ENCODE measurements at regions not wholly inside any gene's neighbourhood (a gene's known extent, or its start where the extent isn't known, plus 50 kb on each side); places are given as distances from the start of the nearest gene placed in this dataset.

DNA sequence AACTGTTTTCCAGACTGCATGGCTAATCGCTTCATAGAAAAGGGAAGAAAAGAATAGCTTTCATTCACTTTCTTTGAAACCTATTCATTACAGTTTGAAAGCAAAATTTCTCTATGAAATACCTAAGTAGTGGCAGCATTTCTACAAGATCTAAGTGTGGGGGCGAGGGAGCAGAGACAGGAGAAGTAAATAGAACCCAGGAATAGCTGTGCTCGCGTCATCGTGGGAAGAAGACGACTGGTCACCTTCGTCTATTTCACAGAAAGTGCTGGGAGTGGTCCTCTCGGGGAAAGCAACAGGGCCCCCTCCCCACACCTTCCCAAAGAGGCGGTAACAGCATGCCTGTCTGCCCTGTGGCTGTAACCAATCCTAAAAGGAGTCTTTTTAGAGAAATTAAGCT, 169.9 kb upstream of the NOCT start:
- CTCF ChIA-PET, result interaction anchor here (1.5 kb wide), 1 partner anchor 25 kb away, joined by 6 read pairs; no protein-coding TSS in a partner anchor
- no peak overlapping the region for H3K27ac Mint-ChIP-seq
- no peak overlapping the region for H3K4me3 Mint-ChIP-seq
- POLR2A ChIA-PET, result no interaction called here
- no peaks in the 10 kb centered on the region for H3K4me1 Mint-ChIP-seq
- no peaks in the 10 kb centered on the region for H3K36me3 Mint-ChIP-seq (ENCODE audit: low read depth)
- intact Hi-C loops (cut with DNase I, micrococcal nuclease), result no loop called here
- ATAC-seq, result no peak
- H3K27me3 Mint-ChIP-seq, result peaks cover 15% of the 10 kb centered on the region
- no peak for DNase-seq
- no peaks in the 10 kb centered on the region for H3K9me3 Mint-ChIP-seq (ENCODE audit: low read depth)

DNA sequence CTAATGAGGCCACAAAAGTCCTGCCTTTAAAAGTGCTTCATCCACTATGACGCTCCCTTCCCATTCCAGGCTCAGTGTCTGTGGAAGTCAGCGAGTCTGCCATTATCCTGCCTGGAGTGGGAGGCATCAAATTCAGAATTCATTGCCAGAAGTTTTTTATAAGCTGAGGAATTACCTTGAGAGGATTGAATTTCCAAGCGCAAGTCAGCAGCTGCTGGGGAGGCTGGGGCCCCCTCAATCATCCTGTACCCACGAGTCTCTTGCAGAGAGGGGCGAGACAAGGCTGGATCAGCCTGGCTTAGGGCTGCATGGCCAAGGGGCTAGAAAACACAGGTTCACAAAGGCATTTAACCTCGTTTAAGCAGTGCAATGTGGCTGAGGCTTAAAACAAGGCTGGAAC, 170.5 kb upstream of the NOCT start:
- CTCF ChIA-PET, result interaction anchor here (1.5 kb wide), 1 partner anchor 26 kb away, joined by 6 read pairs; no protein-coding TSS in a partner anchor
- Mint-ChIP-seq H3K4me1 (no peaks in the 10 kb centered on the region), H3K27ac (no peak overlapping the region)

DNA sequence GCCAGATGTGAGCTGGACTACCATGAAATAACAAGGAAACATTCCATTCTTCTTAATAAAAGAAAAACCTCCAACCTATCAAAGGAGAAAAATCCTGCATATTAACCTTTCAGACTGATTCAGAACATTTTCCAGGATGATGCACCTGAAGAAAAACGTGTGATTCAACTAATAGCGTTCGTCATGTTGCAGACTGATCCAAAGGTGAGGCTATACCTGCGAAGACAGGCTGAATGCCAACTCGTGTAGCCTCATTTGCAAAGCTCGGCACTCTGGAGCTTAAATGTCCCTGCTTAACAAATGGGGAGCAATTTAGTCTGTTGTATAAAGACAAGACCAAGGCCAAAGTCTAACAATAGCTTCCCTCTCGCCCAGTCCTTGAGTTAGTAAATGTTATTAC, 172.0 kb upstream of the NOCT start:
- CTCF ChIA-PET, result interaction anchor here (1.2 kb wide), 1 partner anchor 28 kb away, joined by 5 read pairs; no protein-coding TSS in a partner anchor

More for the DNA sequence above, 170.5 kb upstream of the NOCT start:
- H3K27me3 Mint-ChIP-seq, result peaks cover 18% of the 10 kb centered on the region
- H3K36me3 Mint-ChIP-seq (ENCODE audit: low read depth), result no peaks in the 10 kb centered on the region
- POLR2A ChIA-PET, result no interaction called here
- no peak for ATAC-seq
- no peak overlapping the region for H3K4me3 Mint-ChIP-seq
- H3K9me3 Mint-ChIP-seq (ENCODE audit: low read depth), result no peaks in the 10 kb centered on the region
- no peak for DNase-seq
- intact Hi-C loops (cut with DNase I, micrococcal nuclease), result no loop called here

DNA sequence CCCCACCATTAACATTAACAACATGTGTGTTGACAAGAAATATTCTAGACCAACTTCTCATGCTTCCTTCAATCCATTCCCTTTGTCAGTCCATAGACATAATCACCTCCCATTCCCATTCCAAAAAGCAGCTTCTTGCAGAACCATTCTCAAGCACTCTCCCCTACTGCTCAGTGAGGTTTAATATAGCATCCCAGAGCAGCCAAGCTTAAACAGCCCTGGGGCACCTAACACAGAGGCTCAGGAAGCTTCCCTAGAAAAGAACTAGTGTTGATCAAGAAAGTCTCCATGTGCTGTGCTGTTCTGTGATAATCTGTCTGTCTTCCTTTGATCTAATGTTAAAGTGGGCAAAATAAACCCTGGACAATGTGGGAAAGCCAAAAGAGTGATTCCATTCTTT, 174.2 kb upstream of the NOCT start:
- DNase-seq (no peak), ATAC-seq (no peak)
- Mint-ChIP-seq H3K27me3 (peaks cover 19% of the 10 kb centered on the region), H3K27ac (no peak overlapping the region), H3K36me3 (ENCODE audit: low read depth) (no peaks in the 10 kb centered on the region), H3K9me3 (ENCODE audit: low read depth) (no peaks in the 10 kb centered on the region), H3K4me1 (no peaks in the 10 kb centered on the region), H3K4me3 (no peak overlapping the region)
- intact Hi-C loops (cut with DNase I, micrococcal nuclease), result no loop called here
- ChIA-PET POLR2A (no interaction called here), CTCF (no interaction called here)

More for the DNA sequence above, 172.0 kb upstream of the NOCT start:
- Mint-ChIP-seq H3K27me3 (peaks cover 18% of the 10 kb centered on the region), H3K36me3 (ENCODE audit: low read depth) (no peaks in the 10 kb centered on the region), H3K4me3 (no peak overlapping the region), H3K9me3 (ENCODE audit: low read depth) (no peaks in the 10 kb centered on the region), H3K27ac (no peak overlapping the region), H3K4me1 (no peaks in the 10 kb centered on the region)
- ATAC-seq (no peak), DNase-seq (no peak)
- intact Hi-C loops (cut with DNase I, micrococcal nuclease), result no loop called here
- POLR2A ChIA-PET, result no interaction called here

DNA sequence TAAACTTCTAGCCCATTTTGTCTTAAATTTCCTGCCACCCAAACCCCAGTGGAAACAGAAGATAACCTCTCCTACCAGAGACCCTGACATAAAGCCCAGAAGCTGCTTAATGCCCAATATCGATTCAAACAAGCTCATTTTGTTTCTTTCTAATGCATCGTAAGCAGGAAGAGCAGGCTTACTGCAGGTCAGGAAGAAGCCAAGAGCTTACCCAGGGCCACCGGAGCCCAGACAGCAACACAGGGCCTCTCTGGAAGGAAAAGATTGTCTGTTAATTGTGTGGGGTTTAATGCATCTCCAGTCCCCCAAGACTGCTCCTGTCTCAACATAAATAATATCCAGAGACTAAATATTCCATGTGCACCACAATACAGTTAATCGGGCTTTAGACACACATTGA, 177.3 kb upstream of the NOCT start:
- intact Hi-C loops (cut with DNase I, micrococcal nuclease), result no loop called here
- no peak overlapping the region for H3K4me3 Mint-ChIP-seq
- no peaks in the 10 kb centered on the region for H3K36me3 Mint-ChIP-seq (ENCODE audit: low read depth)
- DNase-seq, result no peak
- ChIA-PET POLR2A (no interaction called here), CTCF (interaction anchor here (0.7 kb wide), 1 partner anchor 17 kb away, joined by 3 read pairs; no protein-coding TSS in a partner anchor)
- peaks cover 17% of the 10 kb centered on the region for H3K27me3 Mint-ChIP-seq
- no peak overlapping the region for H3K27ac Mint-ChIP-seq
- peaks cover 2% of the 10 kb centered on the region for H3K4me1 Mint-ChIP-seq
- ATAC-seq, result no peak
- no peaks in the 10 kb centered on the region for H3K9me3 Mint-ChIP-seq (ENCODE audit: low read depth)

DNA sequence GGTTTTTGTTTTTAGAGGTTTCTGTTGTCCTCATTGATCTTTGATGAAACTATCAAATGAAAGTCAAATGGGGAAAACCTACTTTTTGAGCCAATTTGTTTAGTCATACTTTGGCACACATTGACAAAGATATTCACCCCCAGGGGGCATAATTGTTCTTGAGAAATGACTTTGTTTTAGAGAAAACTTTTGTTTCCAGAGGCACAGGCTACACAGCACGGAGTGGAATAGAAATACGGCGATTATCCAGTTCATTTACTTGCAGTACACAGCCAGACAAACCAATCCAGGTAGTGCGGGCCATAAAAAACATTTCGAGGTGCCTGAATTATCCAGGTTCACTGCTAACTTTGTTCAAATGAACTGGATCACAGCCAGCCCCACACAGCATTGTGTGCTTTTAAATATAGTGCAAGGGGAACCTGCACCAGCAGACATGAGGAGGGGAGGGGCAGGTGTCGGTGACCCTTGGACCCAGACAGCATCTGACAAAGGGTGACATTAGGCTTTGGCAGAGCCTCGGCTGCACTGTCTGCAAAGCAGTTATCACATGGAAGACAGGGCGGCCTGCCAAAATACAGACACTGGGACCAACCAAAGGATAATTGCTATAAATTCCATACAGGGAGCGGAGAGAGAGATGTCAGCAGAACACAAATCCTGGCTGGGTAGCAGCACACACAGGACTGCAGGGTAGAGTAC, 179.6 kb upstream of the NOCT start:
- no peak overlapping the region for H3K4me3 Mint-ChIP-seq
- POLR2A ChIA-PET, result no interaction called here

DNA sequence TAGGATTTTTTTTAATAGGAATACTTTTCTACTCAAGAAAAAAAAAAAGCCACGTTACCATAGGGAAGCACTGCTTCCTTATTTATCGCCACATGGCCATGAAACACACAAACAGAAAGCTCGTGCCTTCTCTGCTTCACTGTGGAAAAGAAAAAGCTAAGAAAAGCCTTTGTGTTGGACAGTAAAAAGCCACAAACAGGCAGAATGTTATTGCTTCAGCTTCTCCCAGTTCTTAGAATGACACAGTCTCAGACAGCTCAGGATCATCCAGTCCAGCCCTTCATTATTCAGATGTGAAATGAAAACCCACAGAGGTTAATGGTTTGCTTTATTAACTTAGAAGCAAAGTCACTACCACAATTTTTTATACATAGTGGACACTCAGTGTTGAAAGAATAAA, 181.6 kb upstream of the NOCT start:
- Mint-ChIP-seq H3K4me3 (no peak overlapping the region), H3K4me1 (peaks cover 8% of the 10 kb centered on the region), H3K27me3 (peaks cover 6% of the 10 kb centered on the region), H3K36me3 (ENCODE audit: low read depth) (no peaks in the 10 kb centered on the region), H3K9me3 (ENCODE audit: low read depth) (no peaks in the 10 kb centered on the region), H3K27ac (no peak overlapping the region)
- ChIA-PET CTCF (no interaction called here), POLR2A (no interaction called here)
- intact Hi-C loops (cut with DNase I, micrococcal nuclease), result no loop called here
- no peak for ATAC-seq
- DNase-seq, result no peak

More for the DNA sequence above, 179.6 kb upstream of the NOCT start:
- no peaks in the 10 kb centered on the region for H3K9me3 Mint-ChIP-seq (ENCODE audit: low read depth)
- DNase-seq, result no peak
- intact Hi-C loops (cut with DNase I, micrococcal nuclease), result no loop called here
- no peaks in the 10 kb centered on the region for H3K36me3 Mint-ChIP-seq (ENCODE audit: low read depth)
- H3K27ac Mint-ChIP-seq, result no peak overlapping the region
- CTCF ChIA-PET, result no interaction called here
- ATAC-seq, result no peak
- H3K27me3 Mint-ChIP-seq, result peaks cover 12% of the 10 kb centered on the region
- H3K4me1 Mint-ChIP-seq, result peaks cover 8% of the 10 kb centered on the region

DNA sequence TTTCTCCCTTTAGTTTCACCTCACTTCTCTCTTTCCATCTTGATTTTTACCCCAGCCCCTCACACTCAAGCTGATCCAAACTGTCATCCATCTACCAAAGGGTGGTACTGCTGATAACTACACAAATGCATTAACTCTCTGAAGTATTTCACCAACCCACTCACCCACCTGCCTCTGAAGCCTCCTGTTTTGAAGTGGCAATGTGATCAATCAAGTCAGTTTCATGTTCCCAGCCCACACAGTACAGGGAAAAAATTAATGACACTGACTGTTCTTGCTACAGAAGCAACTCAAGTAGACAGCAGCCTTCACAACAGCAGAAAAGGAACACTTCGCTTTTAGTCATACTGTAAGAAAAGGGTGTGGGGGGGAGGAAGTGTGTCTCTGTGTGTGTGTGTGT, 183.0 kb upstream of the NOCT start:
- H3K27me3 Mint-ChIP-seq, result peaks cover 4% of the 10 kb centered on the region
- no peak overlapping the region for H3K4me3 Mint-ChIP-seq
- no peak overlapping the region for H3K27ac Mint-ChIP-seq
- DNase-seq, result peak; percentile 21
- intact Hi-C loops (cut with DNase I, micrococcal nuclease), result no loop called here
- H3K9me3 Mint-ChIP-seq (ENCODE audit: low read depth), result no peaks in the 10 kb centered on the region
- H3K4me1 Mint-ChIP-seq, result peaks cover 8% of the 10 kb centered on the region
- H3K36me3 Mint-ChIP-seq (ENCODE audit: low read depth), result no peaks in the 10 kb centered on the region
- ChIA-PET POLR2A (no interaction called here), CTCF (no interaction called here)
- peak; percentile 90 for ATAC-seq

DNA sequence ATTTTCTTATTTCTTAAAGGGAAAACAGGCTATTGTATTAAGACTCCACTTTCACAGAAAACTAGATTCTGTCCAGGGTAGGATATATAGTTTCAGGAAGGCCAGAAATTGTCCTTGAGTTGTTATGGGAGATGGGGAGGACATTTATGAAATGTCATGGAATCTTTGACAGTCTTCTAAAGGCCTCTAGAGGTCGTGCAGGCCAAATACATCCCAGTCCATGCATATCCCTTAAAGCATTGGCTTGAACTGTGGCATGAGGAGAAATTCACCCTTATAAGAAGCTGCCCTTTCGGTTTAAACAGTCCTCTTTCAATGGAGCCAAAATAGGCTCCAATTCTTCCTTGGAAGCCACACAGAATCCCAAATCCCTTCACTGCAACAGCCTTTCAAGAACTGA, 183.6 kb upstream of the NOCT start:
- intact Hi-C loops (cut with DNase I, micrococcal nuclease), result no loop called here
- Mint-ChIP-seq H3K27ac (no peak overlapping the region), H3K4me3 (no peak overlapping the region), H3K36me3 (ENCODE audit: low read depth) (no peaks in the 10 kb centered on the region), H3K9me3 (ENCODE audit: low read depth) (no peaks in the 10 kb centered on the region), H3K4me1 (peaks cover 8% of the 10 kb centered on the region), H3K27me3 (peaks cover 2% of the 10 kb centered on the region)
- no peak for DNase-seq
- no peak for ATAC-seq
- POLR2A ChIA-PET, result no interaction called here
- CTCF ChIA-PET, result interaction anchor here (1.0 kb wide), 1 partner anchor 15 kb away, joined by 3 read pairs; no protein-coding TSS in a partner anchor

DNA sequence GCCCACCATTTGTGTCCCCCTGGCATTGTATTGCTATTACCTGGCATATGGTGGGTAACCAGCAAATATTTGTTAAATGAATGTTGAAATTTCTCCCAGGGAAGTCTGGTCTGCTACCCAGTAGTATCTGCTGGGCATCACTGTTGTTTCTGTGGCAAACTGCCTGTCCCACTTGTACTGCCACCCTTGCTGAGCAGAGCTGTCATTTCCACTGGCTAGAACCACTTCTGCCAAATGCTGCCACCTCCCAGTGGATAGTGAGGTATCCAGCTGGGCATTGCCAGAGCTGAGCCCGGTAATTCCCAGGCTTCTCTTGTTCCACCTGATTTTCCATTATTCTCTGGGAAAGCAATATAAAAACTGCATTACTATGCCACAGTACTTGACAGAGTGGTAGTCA, 186.7 kb upstream of the NOCT start:
- H3K9me3 Mint-ChIP-seq (ENCODE audit: low read depth), result no peaks in the 10 kb centered on the region
- no peak overlapping the region for H3K27ac Mint-ChIP-seq
- H3K27me3 Mint-ChIP-seq, result peaks cover 2% of the 10 kb centered on the region
- no peak overlapping the region for H3K4me3 Mint-ChIP-seq
- ATAC-seq (no peak), DNase-seq (no peak)
- no peaks in the 10 kb centered on the region for H3K36me3 Mint-ChIP-seq (ENCODE audit: low read depth)
- ChIA-PET POLR2A (no interaction called here), CTCF (no interaction called here)
- intact Hi-C loops (cut with DNase I, micrococcal nuclease), result no loop called here
- peaks cover 8% of the 10 kb centered on the region for H3K4me1 Mint-ChIP-seq

DNA sequence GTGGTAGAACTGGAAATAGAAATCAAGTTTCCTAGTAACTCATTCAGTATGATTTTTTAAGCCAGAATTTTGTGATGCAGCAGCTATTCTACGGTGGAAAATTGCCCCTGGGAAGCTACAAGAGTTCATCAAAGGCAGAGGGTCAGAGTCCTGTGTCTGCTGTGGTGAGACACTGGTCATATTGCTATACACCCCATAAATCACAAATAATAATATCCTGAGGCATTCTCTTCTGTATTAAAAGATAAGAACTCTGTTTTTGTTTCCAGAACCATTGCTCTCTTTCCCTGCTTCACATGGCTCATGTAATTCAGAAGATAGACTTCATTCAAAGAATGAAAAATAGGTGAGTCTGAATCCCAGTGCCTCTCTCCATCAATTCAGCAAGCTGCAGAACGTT, 188.8 kb upstream of the NOCT start:
- Mint-ChIP-seq H3K4me3 (no peak overlapping the region), H3K36me3 (ENCODE audit: low read depth) (no peaks in the 10 kb centered on the region), H3K9me3 (ENCODE audit: low read depth) (no peaks in the 10 kb centered on the region), H3K27ac (no peak overlapping the region), H3K4me1 (no peaks in the 10 kb centered on the region), H3K27me3 (peaks cover 2% of the 10 kb centered on the region)
- intact Hi-C loops (cut with DNase I, micrococcal nuclease), result no loop called here
- POLR2A ChIA-PET, result no interaction called here
- ATAC-seq (no peak), DNase-seq (no peak)
- CTCF ChIA-PET, result no interaction called here

DNA sequence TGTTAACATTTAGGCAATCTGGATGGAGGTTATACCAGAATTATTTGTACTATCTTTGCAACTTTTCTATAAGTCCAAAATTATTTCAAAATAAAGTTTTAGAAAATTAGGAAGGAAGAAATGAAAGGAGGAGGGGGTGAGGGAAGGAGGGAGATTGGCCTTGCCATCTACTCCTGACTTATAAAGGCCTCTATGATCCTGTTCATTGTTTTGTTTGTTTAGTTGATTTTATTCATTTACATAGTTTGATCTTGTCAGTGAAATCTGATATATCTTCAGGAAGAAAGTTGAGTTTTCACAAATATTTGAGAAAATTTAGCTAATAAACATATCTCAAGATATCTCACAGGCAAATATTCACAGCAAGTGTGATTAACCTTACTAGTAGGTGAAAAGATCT, 189.3 kb upstream of the NOCT start:
- Mint-ChIP-seq H3K36me3 (ENCODE audit: low read depth) (no peaks in the 10 kb centered on the region), H3K9me3 (ENCODE audit: low read depth) (no peaks in the 10 kb centered on the region), H3K4me3 (no peak overlapping the region), H3K27ac (no peak overlapping the region), H3K27me3 (peaks cover 2% of the 10 kb centered on the region), H3K4me1 (no peaks in the 10 kb centered on the region)
- CTCF ChIA-PET, result no interaction called here
- POLR2A ChIA-PET, result no interaction called here
- intact Hi-C loops (cut with DNase I, micrococcal nuclease), result no loop called here
- ATAC-seq (no peak), DNase-seq (no peak)
